ENCODE measurements at regions not wholly inside any gene's neighbourhood (a gene's known extent, or its start where the extent isn't known, plus 50 kb on each side); places are given as distances from the start of the nearest gene placed in this dataset.

- Histone ChIP-seq H3K36me3 (ENCODE audit: control insufficient read depth in 1 of 2, insufficient read depth in 2 of 2, low read length in 2 of 2) (no peaks in the 10 kb centered on the region), H3K4me1 (ENCODE audit: control insufficient read depth in 1 of 2, insufficient read depth in 2 of 2, low read length in 2 of 2) (peaks cover 3 to 7% of the 10 kb centered on the region in 2 experiments), H2BK5ac (ENCODE audit: low read depth, low read length, poor library complexity) (peak overlapping the region; percentile 31), H3K4me3 (ENCODE audit: low read depth, low read length) (no peak overlapping the region), H3K23ac (ENCODE audit: low read length) (no peak overlapping the region), H2AK5ac (ENCODE audit: low read length) (peak overlapping the region; percentile 50), H3K9me3 (ENCODE audit: insufficient read depth, low read depth, low read length) (peaks cover 2% of the 10 kb centered on the region), H2BK120ac (ENCODE audit: insufficient read depth, low read length, poor library complexity) (peak overlapping the region; percentile 87), H4K12ac (ENCODE audit: low read depth, low read length) (no peak overlapping the region), H2BK12ac (ENCODE audit: low read length) (peak overlapping the region; percentile 97), H2AFZ (ENCODE audit: insufficient read depth, low read length, poor library complexity) (peak overlapping the region; percentile 39), H3K14ac (ENCODE audit: low read length) (peak overlapping the region; percentile 67), H3K27me3 (ENCODE audit: insufficient read depth, low read length) (no peaks in the 10 kb centered on the region), H4K8ac (ENCODE audit: low read depth, low read length) (peak overlapping the region; percentile 47), H3K4me2 (ENCODE audit: low read length) (no peak overlapping the region), H3K79me2 (ENCODE audit: control insufficient read depth, insufficient read depth, low read length, poor library complexity) (no peaks in the 10 kb centered on the region), H3K79me1 (ENCODE audit: low read length) (peaks cover 6% of the 10 kb centered on the region), H3K9ac (ENCODE audit: low read length) (no peak overlapping the region), H4K91ac (ENCODE audit: low read depth, low read length) (peak overlapping the region; percentile 80), H3K18ac (ENCODE audit: low read length) (peak overlapping the region; percentile 40), H3K4ac (ENCODE audit: low read depth, low read length) (no peak overlapping the region), H3K27ac (ENCODE audit: low read depth, low read length) (peak overlapping the region; percentile 69)
- WGBS (ENCODE audit: extremely low coverage, insufficient coverage, insufficient read length) = no CpG with 5 or more reads among the region's 6 CpGs
- no peak for DNase-seq
Measured at GRCh38 chr13:33493672-33494365, 208.3 kb upstream of the STARD13 start.

- Histone ChIP-seq H3K9ac (ENCODE audit: low read length) (no peak overlapping the region), H4K8ac (ENCODE audit: low read depth, low read length) (no peak overlapping the region), H4K91ac (ENCODE audit: low read depth, low read length) (peak overlapping the region; percentile 63), H4K12ac (ENCODE audit: low read depth, low read length) (no peak overlapping the region), H3K27me3 (ENCODE audit: insufficient read depth, low read length) (no peaks in the 10 kb centered on the region), H3K4ac (ENCODE audit: low read depth, low read length) (no peak overlapping the region), H3K9me3 (ENCODE audit: insufficient read depth, low read depth, low read length) (peaks cover 2% of the 10 kb centered on the region), H3K79me2 (ENCODE audit: control insufficient read depth, insufficient read depth, low read length, poor library complexity) (no peaks in the 10 kb centered on the region), H3K14ac (ENCODE audit: low read length) (no peak overlapping the region), H3K23ac (ENCODE audit: low read length) (no peak overlapping the region), H2BK120ac (ENCODE audit: insufficient read depth, low read length, poor library complexity) (no peak overlapping the region), H2BK5ac (ENCODE audit: low read depth, low read length, poor library complexity) (peak overlapping the region; percentile 61), H3K27ac (ENCODE audit: low read depth, low read length) (peak overlapping the region; percentile 69), H2AFZ (ENCODE audit: insufficient read depth, low read length, poor library complexity) (no peak overlapping the region), H3K4me2 (ENCODE audit: low read length) (peak overlapping the region; percentile 8), H3K79me1 (ENCODE audit: low read length) (peaks cover 6% of the 10 kb centered on the region), H3K18ac (ENCODE audit: low read length) (no peak overlapping the region), H2AK5ac (ENCODE audit: low read length) (no peak overlapping the region), H3K36me3 (ENCODE audit: control insufficient read depth in 1 of 2, insufficient read depth in 2 of 2, low read length in 2 of 2) (no peaks in the 10 kb centered on the region), H2BK12ac (ENCODE audit: low read length) (peak overlapping the region; percentile 93), H3K4me1 (ENCODE audit: control insufficient read depth in 1 of 2, insufficient read depth in 2 of 2, low read length in 2 of 2) (peaks cover 3 to 7% of the 10 kb centered on the region in 2 experiments), H3K4me3 (ENCODE audit: low read depth, low read length) (no peak overlapping the region)
- DNase-seq = peak in 1 of 2 donors; percentile 46
- WGBS (ENCODE audit: extremely low coverage, insufficient coverage, insufficient read length) = no CpG with 5 or more reads among the region's 4 CpGs
Measured at GRCh38 chr13:33494596-33495204, 209.1 kb upstream of the STARD13 start.

GRCh38 chr13:33496336-33496735, 210.8 kb upstream of the STARD13 start:
- H4K8ac ChIP-seq (ENCODE audit: low read depth, low read length) = no peak overlapping the region

GRCh38 chr13:33497146-33497845, 211.7 kb upstream of the STARD13 start:
- Histone ChIP-seq H3K4me3 (ENCODE audit: low read depth, low read length) (no peak overlapping the region), H3K4me1 (ENCODE audit: control insufficient read depth in 1 of 2, insufficient read depth in 2 of 2, low read length in 2 of 2) (peaks cover 3 to 7% of the 10 kb centered on the region in 2 experiments), H3K4me2 (ENCODE audit: low read length) (no peak overlapping the region), H3K27me3 (ENCODE audit: insufficient read depth, low read length) (no peaks in the 10 kb centered on the region), H3K14ac (ENCODE audit: low read length) (no peak overlapping the region), H3K79me1 (ENCODE audit: low read length) (peaks cover 6% of the 10 kb centered on the region), H3K4ac (ENCODE audit: low read depth, low read length) (no peak overlapping the region), H3K27ac (ENCODE audit: low read depth, low read length) (no peak overlapping the region), H2AFZ (ENCODE audit: insufficient read depth, low read length, poor library complexity) (no peak overlapping the region), H3K79me2 (ENCODE audit: control insufficient read depth, insufficient read depth, low read length, poor library complexity) (no peaks in the 10 kb centered on the region), H4K12ac (ENCODE audit: low read depth, low read length) (no peak overlapping the region), H4K8ac (ENCODE audit: low read depth, low read length) (no peak overlapping the region), H2BK120ac (ENCODE audit: insufficient read depth, low read length, poor library complexity) (no peak overlapping the region), H3K9me3 (ENCODE audit: insufficient read depth, low read depth, low read length) (no peaks in the 10 kb centered on the region), H4K91ac (ENCODE audit: low read depth, low read length) (no peak overlapping the region), H3K9ac (ENCODE audit: low read length) (no peak overlapping the region), H2BK12ac (ENCODE audit: low read length) (no peak overlapping the region), H3K23ac (ENCODE audit: low read length) (no peak overlapping the region), H2BK5ac (ENCODE audit: low read depth, low read length, poor library complexity) (no peak overlapping the region), H3K36me3 (ENCODE audit: control insufficient read depth in 1 of 2, insufficient read depth in 2 of 2, low read length in 2 of 2) (no peaks in the 10 kb centered on the region), H2AK5ac (ENCODE audit: low read length) (no peak overlapping the region), H3K18ac (ENCODE audit: low read length) (no peak overlapping the region)
- DNase-seq = no peak
- no CpG with 5 or more reads among the region's 4 CpGs for WGBS (ENCODE audit: extremely low coverage, insufficient coverage, insufficient read length)

More at GRCh38 chr13:33496336-33496735, 210.8 kb upstream of the STARD13 start:
- Histone ChIP-seq H3K23ac (ENCODE audit: low read length) (no peak overlapping the region), H2BK12ac (ENCODE audit: low read length) (no peak overlapping the region), H2BK5ac (ENCODE audit: low read depth, low read length, poor library complexity) (no peak overlapping the region), H3K4me3 (ENCODE audit: low read depth, low read length) (no peak overlapping the region), H2AK5ac (ENCODE audit: low read length) (no peak overlapping the region), H2BK120ac (ENCODE audit: insufficient read depth, low read length, poor library complexity) (no peak overlapping the region), H3K27me3 (ENCODE audit: insufficient read depth, low read length) (no peaks in the 10 kb centered on the region), H3K4me2 (ENCODE audit: low read length) (no peak overlapping the region), H4K91ac (ENCODE audit: low read depth, low read length) (no peak overlapping the region), H2AFZ (ENCODE audit: insufficient read depth, low read length, poor library complexity) (no peak overlapping the region), H3K4me1 (ENCODE audit: control insufficient read depth in 1 of 2, insufficient read depth in 2 of 2, low read length in 2 of 2) (peaks cover 3 to 7% of the 10 kb centered on the region in 2 experiments), H4K12ac (ENCODE audit: low read depth, low read length) (no peak overlapping the region), H3K9ac (ENCODE audit: low read length) (no peak overlapping the region), H3K9me3 (ENCODE audit: insufficient read depth, low read depth, low read length) (no peaks in the 10 kb centered on the region), H3K27ac (ENCODE audit: low read depth, low read length) (no peak overlapping the region), H3K79me1 (ENCODE audit: low read length) (peaks cover 6% of the 10 kb centered on the region), H3K4ac (ENCODE audit: low read depth, low read length) (no peak overlapping the region), H3K79me2 (ENCODE audit: control insufficient read depth, insufficient read depth, low read length, poor library complexity) (no peaks in the 10 kb centered on the region), H3K18ac (ENCODE audit: low read length) (no peak overlapping the region), H3K14ac (ENCODE audit: low read length) (no peak overlapping the region), H3K36me3 (ENCODE audit: control insufficient read depth in 1 of 2, insufficient read depth in 2 of 2, low read length in 2 of 2) (no peaks in the 10 kb centered on the region)
- no peak for DNase-seq

Data from trophoblast cell (in vitro differentiated cells and primary cell).